ENCODE measurements at regions not wholly inside any gene's neighbourhood (a gene's known extent, or its start where the extent isn't known, plus 50 kb on each side); places are given as distances from the start of the nearest gene placed in this dataset.

GRCh38 chr4:66486068-66486467 lies 815.8 kb upstream of the EPHA5 start:
- TF ChIP-seq, protein P1, sequence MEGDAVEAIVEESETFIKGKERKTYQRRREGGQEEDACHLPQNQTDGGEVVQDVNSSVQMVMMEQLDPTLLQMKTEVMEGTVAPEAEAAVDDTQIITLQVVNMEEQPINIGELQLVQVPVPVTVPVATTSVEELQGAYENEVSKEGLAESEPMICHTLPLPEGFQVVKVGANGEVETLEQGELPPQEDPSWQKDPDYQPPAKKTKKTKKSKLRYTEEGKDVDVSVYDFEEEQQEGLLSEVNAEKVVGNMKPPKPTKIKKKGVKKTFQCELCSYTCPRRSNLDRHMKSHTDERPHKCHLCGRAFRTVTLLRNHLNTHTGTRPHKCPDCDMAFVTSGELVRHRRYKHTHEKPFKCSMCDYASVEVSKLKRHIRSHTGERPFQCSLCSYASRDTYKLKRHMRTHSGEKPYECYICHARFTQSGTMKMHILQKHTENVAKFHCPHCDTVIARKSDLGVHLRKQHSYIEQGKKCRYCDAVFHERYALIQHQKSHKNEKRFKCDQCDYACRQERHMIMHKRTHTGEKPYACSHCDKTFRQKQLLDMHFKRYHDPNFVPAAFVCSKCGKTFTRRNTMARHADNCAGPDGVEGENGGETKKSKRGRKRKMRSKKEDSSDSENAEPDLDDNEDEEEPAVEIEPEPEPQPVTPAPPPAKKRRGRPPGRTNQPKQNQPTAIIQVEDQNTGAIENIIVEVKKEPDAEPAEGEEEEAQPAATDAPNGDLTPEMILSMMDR (IDR thresholded peaks at IDR 0.05) = no peak
- TF ChIP-seq POLR2AphosphoS5 (IDR thresholded peaks at IDR 0.05; ENCODE audit: low read depth, low read length) (no peak), REST (IDR thresholded peaks at IDR 0.05; ENCODE audit: insufficient read depth in 1 of 2, low read depth in 2 of 2, low read length in 1 of 2) (no peak)

Measured in Panc1 (cell line).